ENCODE measurements at regions not wholly inside any gene's neighbourhood (a gene's known extent, or its start where the extent isn't known, plus 50 kb on each side); places are given as distances from the start of the nearest gene placed in this dataset.
A peak's percentile ranks its signal among the peaks of the same experiment; 100 is the strongest.

DNA sequence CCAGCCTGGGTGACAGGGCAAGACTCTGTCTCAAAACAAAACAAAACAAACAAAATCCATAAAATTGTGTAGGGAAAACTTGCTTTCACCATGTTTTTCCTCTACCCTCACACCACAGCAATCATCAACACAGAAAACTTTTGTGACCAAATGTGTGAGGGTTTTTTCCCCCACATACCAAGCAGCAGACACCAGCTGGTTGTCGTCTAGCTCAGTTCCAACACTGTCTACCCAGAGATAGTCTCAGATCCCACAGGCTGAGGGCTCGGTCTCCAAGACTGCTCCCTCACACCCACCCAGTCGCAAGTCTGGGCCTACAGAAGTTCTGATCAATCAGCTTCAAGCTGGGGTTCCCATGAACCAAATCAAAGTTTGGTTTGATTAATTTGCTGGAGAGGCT is 322.4 kb upstream of the MAGI2 start:
- no peak overlapping the region for H2BK15ac ChIP-seq (ENCODE audit: low read length)
- DNase-seq (ENCODE audit: low spot score) = no peak
- H3K4me2 ChIP-seq (ENCODE audit: insufficient read depth, low read length, poor library complexity, severe bottlenecking) = no peak overlapping the region
- no peak overlapping the region for H2BK120ac ChIP-seq (ENCODE audit: low read depth, low read length)
- no peak overlapping the region for H4K8ac ChIP-seq (ENCODE audit: low read depth, low read length)
- H3K4me1 ChIP-seq (ENCODE audit: control insufficient read depth in 2 of 2, insufficient read depth in 1 of 2, low read depth in 1 of 2, low read length in 2 of 2) = no peaks in the 10 kb centered on the region
- H3K4me3 ChIP-seq (ENCODE audit: low read length in 2 of 2) = no peak overlapping the region
- no CpG with 5 or more reads among the region's 3 CpGs for WGBS, 2 donors (ENCODE audit: extremely low coverage in 2 of 2, insufficient read length in 2 of 2, insufficient replicate concordance in 1 of 2)
- no peak overlapping the region for H3K4ac ChIP-seq (ENCODE audit: low read length)
- no peaks in the 10 kb centered on the region for H3K36me3 ChIP-seq (replicated peaks in 1 of 2; ENCODE audit: control insufficient read depth in 2 of 2, insufficient read depth in 2 of 2, low read length in 2 of 2)
- no peak overlapping the region for H3K14ac ChIP-seq (ENCODE audit: low read length)
- H3K9me3 ChIP-seq (replicated peaks in 1 of 2; ENCODE audit: control insufficient read depth in 2 of 2, insufficient read depth in 1 of 2, low read depth in 1 of 2, low read length in 2 of 2) = no peaks in the 10 kb centered on the region
- H3K27me3 ChIP-seq (ENCODE audit: control insufficient read depth in 3 of 3, insufficient read depth in 3 of 3, low read depth in 1 of 3, low read length in 3 of 3) = no peaks in the 10 kb centered on the region
- H2BK12ac ChIP-seq (ENCODE audit: low read length) = no peak overlapping the region
- peak overlapping the region; percentile 32 for H2AFZ ChIP-seq (ENCODE audit: low read length)
- no peak overlapping the region for H4K91ac ChIP-seq (ENCODE audit: low read depth, low read length, poor library complexity)
- H2AK5ac ChIP-seq (ENCODE audit: low read depth, low read length) = no peak overlapping the region
- no peak overlapping the region for H3K9ac ChIP-seq (ENCODE audit: low read depth, low read length, poor library complexity)
- H3K27ac ChIP-seq (replicated peaks; ENCODE audit: low read length) = no peak overlapping the region
- H3K79me1 ChIP-seq (ENCODE audit: low read depth, low read length) = no peaks in the 10 kb centered on the region
- H3K23ac ChIP-seq (ENCODE audit: low read depth, low read length, poor library complexity) = no peak overlapping the region
- no peak overlapping the region for H3K18ac ChIP-seq (ENCODE audit: low read length)
- H2BK5ac ChIP-seq (ENCODE audit: low read length) = no peak overlapping the region

DNA sequence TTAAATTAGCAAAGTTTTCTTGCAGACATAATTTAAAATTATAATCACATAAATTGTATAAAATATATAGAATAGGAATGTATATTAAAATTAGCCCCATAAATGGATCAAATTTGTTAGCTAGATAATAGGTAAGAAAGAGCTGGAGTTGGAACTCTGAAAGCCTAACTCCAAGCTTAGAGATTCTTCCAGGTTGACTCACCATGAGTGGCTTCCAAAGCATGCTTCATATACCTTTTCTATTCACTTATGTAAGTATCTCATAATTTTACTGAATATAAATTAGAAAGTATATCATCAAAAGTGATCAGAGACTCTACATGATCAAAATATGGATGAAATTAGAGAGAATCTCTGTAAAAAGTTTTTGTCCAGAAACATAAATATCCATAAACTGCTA is 320.7 kb upstream of the MAGI2 start:
- peaks cover 0 to 2% of the 10 kb centered on the region in 2 donors for H3K4me1 ChIP-seq (ENCODE audit: control insufficient read depth in 2 of 2, insufficient read depth in 1 of 2, low read depth in 1 of 2, low read length in 2 of 2)
- H3K14ac ChIP-seq (ENCODE audit: low read length) = no peak overlapping the region
- no peak overlapping the region for H2BK5ac ChIP-seq (ENCODE audit: low read length)
- no peak overlapping the region for H3K4ac ChIP-seq (ENCODE audit: low read length)
- no peak for DNase-seq (ENCODE audit: low spot score)
- no peak overlapping the region for H3K18ac ChIP-seq (ENCODE audit: low read length)
- H3K9me3 ChIP-seq (replicated peaks in 1 of 2; ENCODE audit: control insufficient read depth in 2 of 2, insufficient read depth in 1 of 2, low read depth in 1 of 2, low read length in 2 of 2) = no peaks in the 10 kb centered on the region
- no peaks in the 10 kb centered on the region for H3K36me3 ChIP-seq (replicated peaks in 1 of 2; ENCODE audit: control insufficient read depth in 2 of 2, insufficient read depth in 2 of 2, low read length in 2 of 2)
- H3K4me2 ChIP-seq (ENCODE audit: insufficient read depth, low read length, poor library complexity, severe bottlenecking) = no peak overlapping the region
- no peaks in the 10 kb centered on the region for H3K27me3 ChIP-seq (ENCODE audit: control insufficient read depth in 3 of 3, insufficient read depth in 3 of 3, low read depth in 1 of 3, low read length in 3 of 3)
- no peak overlapping the region for H4K91ac ChIP-seq (ENCODE audit: low read depth, low read length, poor library complexity)
- no peak overlapping the region for H3K4me3 ChIP-seq (ENCODE audit: low read length in 2 of 2)
- H2BK15ac ChIP-seq (ENCODE audit: low read length) = no peak overlapping the region
- no peaks in the 10 kb centered on the region for H3K79me1 ChIP-seq (ENCODE audit: low read depth, low read length)
- H3K27ac ChIP-seq (replicated peaks; ENCODE audit: low read length) = no peak overlapping the region
- no peak overlapping the region for H2AK5ac ChIP-seq (ENCODE audit: low read depth, low read length)
- no peak overlapping the region for H3K23ac ChIP-seq (ENCODE audit: low read depth, low read length, poor library complexity)
- H2AFZ ChIP-seq (ENCODE audit: low read length) = no peak overlapping the region
- no peak overlapping the region for H2BK120ac ChIP-seq (ENCODE audit: low read depth, low read length)
- H4K8ac ChIP-seq (ENCODE audit: low read depth, low read length) = no peak overlapping the region
- H3K9ac ChIP-seq (ENCODE audit: low read depth, low read length, poor library complexity) = no peak overlapping the region
- no peak overlapping the region for H2BK12ac ChIP-seq (ENCODE audit: low read length)

GRCh38 chr7:79770970-79771369 is 317.5 kb upstream of the MAGI2 start:
- no peaks in the 10 kb centered on the region for H3K36me3 ChIP-seq (replicated peaks in 1 of 2; ENCODE audit: control insufficient read depth in 2 of 2, insufficient read depth in 2 of 2, low read length in 2 of 2)
- H3K4me2 ChIP-seq (ENCODE audit: insufficient read depth, low read length, poor library complexity, severe bottlenecking) = no peak overlapping the region
- no peak overlapping the region for H2BK5ac ChIP-seq (ENCODE audit: low read length)
- H3K4ac ChIP-seq (ENCODE audit: low read length) = no peak overlapping the region
- H3K23ac ChIP-seq (ENCODE audit: low read depth, low read length, poor library complexity) = no peak overlapping the region
- H3K18ac ChIP-seq (ENCODE audit: low read length) = no peak overlapping the region
- H3K79me1 ChIP-seq (ENCODE audit: low read depth, low read length) = no peaks in the 10 kb centered on the region
- H3K14ac ChIP-seq (ENCODE audit: low read length) = no peak overlapping the region
- DNase-seq (ENCODE audit: low spot score) = no peak
- H3K9me3 ChIP-seq (replicated peaks in 1 of 2; ENCODE audit: control insufficient read depth in 2 of 2, insufficient read depth in 1 of 2, low read depth in 1 of 2, low read length in 2 of 2) = no peaks in the 10 kb centered on the region
- no peak overlapping the region for H2AFZ ChIP-seq (ENCODE audit: low read length)
- H3K9ac ChIP-seq (ENCODE audit: low read depth, low read length, poor library complexity) = no peak overlapping the region
- H3K27ac ChIP-seq (replicated peaks; ENCODE audit: low read length) = no peak overlapping the region
- H3K27me3 ChIP-seq (ENCODE audit: control insufficient read depth in 3 of 3, insufficient read depth in 3 of 3, low read depth in 1 of 3, low read length in 3 of 3) = no peaks in the 10 kb centered on the region
- no peak overlapping the region for H4K8ac ChIP-seq (ENCODE audit: low read depth, low read length)
- no peak overlapping the region for H4K91ac ChIP-seq (ENCODE audit: low read depth, low read length, poor library complexity)
- no peak overlapping the region for H2AK5ac ChIP-seq (ENCODE audit: low read depth, low read length)
- H2BK12ac ChIP-seq (ENCODE audit: low read length) = no peak overlapping the region
- no peak overlapping the region for H2BK15ac ChIP-seq (ENCODE audit: low read length)
- H3K4me3 ChIP-seq (ENCODE audit: low read length in 2 of 2) = no peak overlapping the region
- H3K4me1 ChIP-seq (ENCODE audit: control insufficient read depth in 2 of 2, insufficient read depth in 1 of 2, low read depth in 1 of 2, low read length in 2 of 2) = peaks cover 0 to 2% of the 10 kb centered on the region in 2 donors
- no peak overlapping the region for H2BK120ac ChIP-seq (ENCODE audit: low read depth, low read length)
- WGBS, 2 donors (ENCODE audit: extremely low coverage in 2 of 2, insufficient read length in 2 of 2, insufficient replicate concordance in 1 of 2) = no CpG with 5 or more reads among the region's 2 CpGs

DNA sequence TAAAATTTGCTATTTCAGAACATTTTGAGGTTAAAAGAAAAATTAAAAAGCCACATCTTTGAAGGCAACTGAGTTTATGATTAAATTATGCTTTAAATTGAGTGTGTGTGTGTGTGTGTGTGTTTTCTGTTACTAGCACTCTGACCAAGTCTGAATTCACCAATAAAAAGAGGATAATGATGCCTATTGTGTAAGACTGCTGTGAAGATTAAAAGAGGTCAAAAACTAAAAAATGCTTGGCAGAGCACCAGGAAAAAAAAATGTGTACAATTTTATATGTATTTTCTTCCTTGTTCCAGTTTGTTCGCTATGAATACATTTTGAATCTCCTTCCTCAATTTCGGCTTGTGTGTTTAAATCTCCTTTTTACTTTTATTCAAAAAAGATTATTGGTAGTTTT is 316.6 kb upstream of the MAGI2 start:
- no peak overlapping the region for H3K9ac ChIP-seq (ENCODE audit: low read depth, low read length, poor library complexity)
- no peak overlapping the region for H3K23ac ChIP-seq (ENCODE audit: low read depth, low read length, poor library complexity)
- no peak for DNase-seq (ENCODE audit: low spot score)
- no peak overlapping the region for H2BK12ac ChIP-seq (ENCODE audit: low read length)
- no peak overlapping the region for H3K27ac ChIP-seq (replicated peaks; ENCODE audit: low read length)
- H2BK15ac ChIP-seq (ENCODE audit: low read length) = no peak overlapping the region
- H2AFZ ChIP-seq (ENCODE audit: low read length) = no peak overlapping the region
- no peak overlapping the region for H2BK5ac ChIP-seq (ENCODE audit: low read length)
- no peak overlapping the region for H3K4me3 ChIP-seq (ENCODE audit: low read length in 2 of 2)
- no peak overlapping the region for H2BK120ac ChIP-seq (ENCODE audit: low read depth, low read length)
- H3K14ac ChIP-seq (ENCODE audit: low read length) = no peak overlapping the region
- H2AK5ac ChIP-seq (ENCODE audit: low read depth, low read length) = no peak overlapping the region
- H3K27me3 ChIP-seq (ENCODE audit: control insufficient read depth in 3 of 3, insufficient read depth in 3 of 3, low read depth in 1 of 3, low read length in 3 of 3) = no peaks in the 10 kb centered on the region
- H4K91ac ChIP-seq (ENCODE audit: low read depth, low read length, poor library complexity) = no peak overlapping the region
- no peak overlapping the region for H3K4ac ChIP-seq (ENCODE audit: low read length)
- H3K79me1 ChIP-seq (ENCODE audit: low read depth, low read length) = no peaks in the 10 kb centered on the region
- no peaks in the 10 kb centered on the region for H3K9me3 ChIP-seq (replicated peaks in 1 of 2; ENCODE audit: control insufficient read depth in 2 of 2, insufficient read depth in 1 of 2, low read depth in 1 of 2, low read length in 2 of 2)
- no peak overlapping the region for H3K18ac ChIP-seq (ENCODE audit: low read length)
- no peaks in the 10 kb centered on the region for H3K36me3 ChIP-seq (replicated peaks in 1 of 2; ENCODE audit: control insufficient read depth in 2 of 2, insufficient read depth in 2 of 2, low read length in 2 of 2)
- no peak overlapping the region for H4K8ac ChIP-seq (ENCODE audit: low read depth, low read length)
- no CpG with 5 or more reads among the region's 2 CpGs for WGBS, 2 donors (ENCODE audit: extremely low coverage in 2 of 2, insufficient read length in 2 of 2, insufficient replicate concordance in 1 of 2)
- peaks cover 0 to 2% of the 10 kb centered on the region in 2 donors for H3K4me1 ChIP-seq (ENCODE audit: control insufficient read depth in 2 of 2, insufficient read depth in 1 of 2, low read depth in 1 of 2, low read length in 2 of 2)
- H3K4me2 ChIP-seq (ENCODE audit: insufficient read depth, low read length, poor library complexity, severe bottlenecking) = no peak overlapping the region
